ENCODE measurements at regions not wholly inside any gene's neighbourhood (a gene's known extent, or its start where the extent isn't known, plus 50 kb on each side); places are given as distances from the start of the nearest gene placed in this dataset.

DNA sequence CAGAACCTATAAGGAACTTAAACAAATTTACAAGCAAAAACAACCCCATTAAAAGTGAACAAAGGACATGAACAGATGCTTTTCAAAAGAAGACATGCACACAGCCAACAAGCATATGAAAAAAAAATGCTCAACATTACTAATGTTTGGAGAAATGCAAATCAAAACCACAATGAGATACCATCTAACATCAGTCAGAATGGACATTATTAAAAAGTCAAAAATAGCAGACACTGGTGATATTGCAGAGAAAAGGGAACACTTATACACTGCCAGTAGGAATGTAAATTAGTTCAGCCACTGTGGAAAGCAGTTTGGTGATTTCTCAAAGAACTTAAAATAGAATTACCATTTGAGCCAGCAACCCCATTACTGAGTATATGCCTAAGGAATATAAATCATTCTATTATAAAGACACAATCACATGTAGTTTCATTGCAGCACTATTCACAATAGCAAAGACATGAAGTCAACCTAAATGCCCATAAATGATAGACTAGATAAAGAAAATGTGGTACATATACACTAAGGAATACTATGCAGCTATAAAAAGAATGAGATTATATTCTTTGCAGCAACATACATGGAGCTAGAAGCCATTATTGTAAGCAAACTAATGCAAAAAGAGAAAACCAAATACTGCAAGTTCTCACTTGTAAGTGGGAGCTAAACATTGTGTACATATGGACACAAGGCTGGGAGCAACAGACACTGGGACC lies 1509.4 kb downstream of the TECRL start:
- TF ChIP-seq, protein P1, sequence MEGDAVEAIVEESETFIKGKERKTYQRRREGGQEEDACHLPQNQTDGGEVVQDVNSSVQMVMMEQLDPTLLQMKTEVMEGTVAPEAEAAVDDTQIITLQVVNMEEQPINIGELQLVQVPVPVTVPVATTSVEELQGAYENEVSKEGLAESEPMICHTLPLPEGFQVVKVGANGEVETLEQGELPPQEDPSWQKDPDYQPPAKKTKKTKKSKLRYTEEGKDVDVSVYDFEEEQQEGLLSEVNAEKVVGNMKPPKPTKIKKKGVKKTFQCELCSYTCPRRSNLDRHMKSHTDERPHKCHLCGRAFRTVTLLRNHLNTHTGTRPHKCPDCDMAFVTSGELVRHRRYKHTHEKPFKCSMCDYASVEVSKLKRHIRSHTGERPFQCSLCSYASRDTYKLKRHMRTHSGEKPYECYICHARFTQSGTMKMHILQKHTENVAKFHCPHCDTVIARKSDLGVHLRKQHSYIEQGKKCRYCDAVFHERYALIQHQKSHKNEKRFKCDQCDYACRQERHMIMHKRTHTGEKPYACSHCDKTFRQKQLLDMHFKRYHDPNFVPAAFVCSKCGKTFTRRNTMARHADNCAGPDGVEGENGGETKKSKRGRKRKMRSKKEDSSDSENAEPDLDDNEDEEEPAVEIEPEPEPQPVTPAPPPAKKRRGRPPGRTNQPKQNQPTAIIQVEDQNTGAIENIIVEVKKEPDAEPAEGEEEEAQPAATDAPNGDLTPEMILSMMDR (conservative IDR thresholded peaks at IDR 0.05; ENCODE audit: low read depth, low read length): no peak
- no peak overlapping the region for H3K4me3 ChIP-seq (ENCODE audit: low read depth, low read length)
- DNase-seq (ENCODE audit: low read depth): no peak

- no peak overlapping the region for H3K4me3 ChIP-seq (ENCODE audit: low read depth, low read length)
- no peak for DNase-seq (ENCODE audit: low read depth)
- TF ChIP-seq, protein P1 (conservative IDR thresholded peaks at IDR 0.05; ENCODE audit: low read depth, low read length): no peak
These were observed 1511.1 kb downstream of the TECRL start for GRCh38 chr4:62898115-62898514.

DNA sequence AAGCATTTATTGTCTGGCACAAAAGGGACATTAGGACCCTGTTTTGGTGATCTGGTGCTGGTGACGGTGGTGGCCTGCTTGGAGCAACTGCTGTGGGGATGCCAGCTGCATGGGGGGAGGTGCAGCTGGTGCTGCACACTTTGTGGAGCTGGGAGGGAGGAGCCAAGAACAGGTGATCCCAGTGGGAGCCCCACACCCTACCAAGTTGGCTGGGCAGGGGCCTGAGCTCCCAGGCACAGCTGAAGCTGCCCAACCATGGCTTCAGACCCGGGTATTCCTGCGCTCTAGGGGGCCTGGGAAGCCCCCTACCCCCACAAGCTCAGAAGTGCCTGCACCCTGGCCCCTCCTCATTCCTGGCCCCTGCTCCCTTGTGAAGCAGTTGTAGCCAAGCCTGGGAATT lies 1512.5 kb downstream of the TECRL start:
- no peak for DNase-seq (ENCODE audit: low read depth)
- TF ChIP-seq, protein P1 (conservative IDR thresholded peaks at IDR 0.05; ENCODE audit: low read depth, low read length): no peak
- H3K4me3 ChIP-seq (ENCODE audit: low read depth, low read length): no peak overlapping the region

GRCh38 chr4:62881901-62882300 lies 1527.3 kb downstream of the TECRL start:
- TF ChIP-seq, protein P1 (conservative IDR thresholded peaks at IDR 0.05; ENCODE audit: low read depth, low read length): no peak
- DNase-seq (ENCODE audit: low read depth): peak; percentile 4

DNA sequence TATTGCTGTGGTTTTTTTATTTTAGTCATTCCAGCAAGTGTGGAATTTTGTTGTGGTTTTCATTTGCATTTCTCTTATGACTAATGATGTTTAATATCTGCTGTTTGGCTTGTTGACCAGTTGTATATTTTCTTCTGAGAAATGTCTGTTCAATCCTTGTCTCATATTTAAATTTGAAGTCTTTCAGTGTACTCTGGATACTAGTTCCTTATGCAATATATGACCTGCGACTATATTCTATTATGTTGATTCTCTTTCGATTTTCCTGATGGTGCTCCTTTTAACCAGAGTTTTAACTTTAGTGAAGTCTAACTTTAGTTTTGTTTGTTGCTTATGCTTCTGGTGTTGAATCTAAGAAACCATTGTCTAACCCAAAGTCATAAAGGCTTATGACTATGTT lies 1528.0 kb downstream of the TECRL start:
- TF ChIP-seq, protein P1 (conservative IDR thresholded peaks at IDR 0.05; ENCODE audit: low read depth, low read length): no peak
- no peak for DNase-seq (ENCODE audit: low read depth)
- H3K4me3 ChIP-seq (ENCODE audit: low read depth, low read length): no peak overlapping the region

More at GRCh38 chr4:62881901-62882300, 1527.3 kb downstream of the TECRL start:
- no peak overlapping the region for H3K4me3 ChIP-seq (ENCODE audit: low read depth, low read length)

DNA sequence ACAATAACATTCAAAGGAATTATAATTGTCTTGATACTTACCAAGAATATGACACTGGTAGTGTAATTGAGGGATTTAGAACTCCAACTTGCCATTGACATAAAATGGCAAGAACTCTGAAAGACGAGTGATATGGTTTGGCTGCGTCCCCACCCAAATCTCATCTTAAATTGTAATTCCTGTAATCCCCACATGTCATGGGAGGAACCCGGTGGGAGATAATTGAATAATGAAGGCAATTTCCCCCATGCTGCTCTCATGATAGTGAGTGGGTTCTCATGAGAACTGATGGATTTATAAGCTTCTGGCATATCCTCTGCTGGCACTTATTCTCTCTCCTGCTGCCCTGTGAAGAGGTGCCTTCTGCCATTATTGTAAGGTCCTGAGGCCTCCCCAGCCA lies 1536.4 kb downstream of the TECRL start:
- TF ChIP-seq, protein P1 (conservative IDR thresholded peaks at IDR 0.05; ENCODE audit: low read depth, low read length): no peak
- H3K4me3 ChIP-seq (ENCODE audit: low read depth, low read length): no peak overlapping the region
- DNase-seq (ENCODE audit: low read depth): no peak

DNA sequence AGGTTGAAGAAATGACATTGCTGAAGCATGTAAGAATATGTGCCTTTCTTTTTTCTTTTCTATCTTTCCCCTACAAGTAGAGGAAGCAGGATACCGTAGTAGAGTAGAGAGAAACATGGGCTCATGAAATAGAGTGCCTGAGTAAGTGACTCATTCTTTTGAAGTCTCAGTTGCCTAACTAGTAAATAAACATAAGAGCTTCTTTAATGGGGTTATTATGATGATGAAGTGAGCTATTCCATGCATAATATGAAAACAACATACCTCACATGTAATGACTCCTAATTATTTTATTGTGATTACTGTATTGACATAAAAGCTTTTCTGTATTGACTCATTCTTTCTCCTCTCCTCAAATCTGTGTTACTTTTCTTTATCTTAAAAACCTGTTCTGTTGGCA lies 1538.2 kb downstream of the TECRL start:
- TF ChIP-seq, protein P1 (conservative IDR thresholded peaks at IDR 0.05; ENCODE audit: low read depth, low read length): no peak
- no peak overlapping the region for H3K4me3 ChIP-seq (ENCODE audit: low read depth, low read length)
- no peak for DNase-seq (ENCODE audit: low read depth)

All from choroid plexus epithelial cell (primary cell).